Erythroblast (primary cell): ENCODE measurements at regions not wholly inside any gene's neighbourhood (a gene's known extent, or its start where the extent isn't known, plus 50 kb on each side); places are given as distances from the start of the nearest gene placed in this dataset.

Experiments used
- DNase-seq, 2 experiments: peaks; one replicate each; lab custom pipeline; 2025; lab: John Stamatoyannopoulos, UW
- GATA1 ChIP-seq: IDR thresholded peaks from 2 replicates; pipeline ENCODE4 v1.6.1; 2011; ENCODE audit warnings: low read depth, mild to moderate bottlenecking, control low read depth, low read length, moderate library complexity
- POLR2A ChIP-seq: IDR thresholded peaks from 2 replicates; pipeline ENCODE4 v1.6.1; 2011; ENCODE audit warnings: mild to moderate bottlenecking, low read length

DNA sequence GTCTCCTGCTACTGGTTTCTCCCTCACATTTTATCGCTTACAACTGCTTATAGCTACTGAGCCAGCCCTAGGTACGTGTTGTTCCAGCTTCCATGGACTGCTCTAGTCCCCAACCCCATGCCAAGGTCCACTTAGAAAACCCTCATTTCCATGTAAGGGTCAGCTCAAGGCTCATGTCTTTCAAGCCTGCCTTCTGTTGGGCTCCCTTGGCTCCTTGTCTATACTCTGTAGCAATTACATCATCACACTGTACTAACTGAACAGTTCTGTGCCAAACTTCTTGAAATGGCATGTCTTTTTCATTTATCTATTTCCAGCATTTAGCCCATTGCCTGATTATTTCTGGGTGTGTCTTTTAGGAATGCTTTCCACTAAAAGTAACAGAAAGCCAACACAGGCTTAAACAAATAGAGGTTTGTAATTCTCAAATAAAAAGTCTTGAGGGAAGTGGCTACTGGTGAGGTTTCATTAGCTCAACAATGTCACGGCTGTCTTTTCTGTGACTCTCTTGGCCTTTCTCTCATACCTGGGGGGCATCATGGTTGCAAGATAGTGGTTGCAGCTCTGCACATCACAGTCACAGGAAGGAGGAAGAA lies 317.6 kb downstream of the TPBG start:
- no peak for DNase-seq
- TF ChIP-seq POLR2A (no peak), GATA1 (no peak)

DNA sequence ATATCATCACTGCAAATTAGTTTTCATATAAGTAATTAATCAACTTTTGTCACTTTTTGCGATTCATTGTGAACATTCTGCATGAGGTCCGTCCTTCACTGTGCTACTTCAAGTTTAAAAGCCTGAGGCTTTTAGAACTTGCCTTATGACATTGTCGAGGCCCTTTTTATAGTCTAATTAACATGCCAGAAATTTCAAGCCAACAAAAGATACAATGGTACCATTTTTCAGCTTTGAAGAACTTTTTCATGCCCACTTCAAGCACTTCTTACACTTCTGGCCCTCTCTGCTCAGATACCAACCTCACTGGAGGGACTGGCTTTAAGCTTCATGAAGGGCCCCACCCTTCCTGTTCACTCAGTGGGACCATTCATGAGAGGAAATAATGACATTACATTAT lies 323.1 kb downstream of the TPBG start:
- no peak for DNase-seq
- TF ChIP-seq GATA1 (no peak), POLR2A (no peak)

- TF ChIP-seq POLR2A (no peak), GATA1 (no peak)
- no peak for DNase-seq
Measured at GRCh38 chr6:82687855-82688254, 324.2 kb downstream of the TPBG start.

- DNase-seq = no peak
- no peak for TF ChIP-seq GATA1
- no peak for TF ChIP-seq POLR2A
Measured at GRCh38 chr6:82690283-82690682, 326.7 kb downstream of the TPBG start.

DNA sequence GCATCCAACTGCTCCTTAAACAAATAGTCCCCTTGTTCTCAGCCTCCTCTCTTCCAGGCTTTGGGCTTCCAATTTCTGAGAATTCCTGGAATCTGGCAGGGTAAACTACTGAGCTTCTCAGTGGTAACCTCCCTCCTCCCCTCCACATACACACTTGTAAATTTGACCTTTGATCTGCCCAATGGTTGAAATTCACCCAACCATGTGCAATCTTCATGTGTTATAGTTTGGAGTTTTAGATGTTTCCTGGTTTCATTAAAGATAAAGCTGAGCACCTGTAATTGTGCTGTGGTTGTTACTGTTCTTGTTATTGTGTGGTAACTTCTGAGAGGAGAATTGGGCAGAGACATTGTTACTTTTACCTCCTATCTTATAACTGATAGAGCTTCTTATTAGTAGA lies 328.4 kb downstream of the TPBG start:
- TF ChIP-seq POLR2A (no peak), GATA1 (no peak)

GRCh38 chr6:82693094-82693493 lies 329.5 kb downstream of the TPBG start:
- DNase-seq = no peak
- TF ChIP-seq POLR2A (no peak), GATA1 (no peak)

More for the DNA sequence above, 328.4 kb downstream of the TPBG start:
- no peak for DNase-seq

GRCh38 chr6:82701341-82701740 lies 337.7 kb downstream of the TPBG start:
- no peak for TF ChIP-seq GATA1
- TF ChIP-seq POLR2A = no peak
- DNase-seq = no peak

- no peak for TF ChIP-seq POLR2A
- no peak for TF ChIP-seq GATA1
Measured at GRCh38 chr6:82702574-82702973, 339.0 kb downstream of the TPBG start.

DNA sequence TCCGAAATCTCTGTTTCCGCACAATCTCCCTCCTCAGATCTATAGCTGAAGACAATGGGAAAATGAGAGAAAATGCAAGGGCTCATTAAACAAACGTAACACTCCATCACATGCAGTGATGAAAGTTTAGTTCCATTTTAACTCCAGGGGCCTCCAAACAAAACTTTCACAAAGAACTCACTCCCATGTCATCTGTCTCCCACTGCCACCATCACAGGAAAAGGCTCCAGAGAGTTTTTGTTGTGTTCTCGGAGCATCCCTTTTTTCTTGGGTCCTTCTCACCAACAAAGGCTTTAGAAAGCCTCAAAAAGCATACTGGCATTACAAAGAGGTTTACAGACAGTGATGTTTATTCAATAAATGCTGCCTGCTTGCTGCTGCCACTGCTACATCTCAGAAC lies 339.6 kb downstream of the TPBG start:
- DNase-seq = no peak
- TF ChIP-seq POLR2A (no peak), GATA1 (no peak)

More at GRCh38 chr6:82702574-82702973, 339.0 kb downstream of the TPBG start:
- no peak for DNase-seq

GRCh38 chr6:82704045-82704444 lies 340.4 kb downstream of the TPBG start:
- no peak for DNase-seq
- no peak for TF ChIP-seq GATA1
- no peak for TF ChIP-seq POLR2A

DNA sequence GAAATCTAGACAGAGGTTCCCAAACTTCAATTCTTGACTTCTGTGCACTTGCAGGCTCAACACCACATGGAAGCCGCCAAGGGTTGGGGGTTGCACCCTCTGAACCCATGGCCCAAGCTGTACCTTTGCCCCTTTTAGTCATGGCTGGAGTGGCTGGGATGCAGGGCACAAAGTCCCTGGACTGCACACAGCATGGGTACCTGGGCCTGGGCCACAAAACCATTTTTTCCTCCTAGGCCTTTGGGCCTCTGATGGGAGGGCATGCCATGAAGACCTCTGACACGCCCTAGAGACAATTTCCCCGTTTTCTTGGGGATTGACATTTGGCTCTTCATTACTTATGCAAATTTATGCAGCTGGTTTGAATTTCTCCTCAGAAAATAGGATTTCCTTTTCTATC lies 342.0 kb downstream of the TPBG start:
- TF ChIP-seq GATA1 = no peak
- no peak for TF ChIP-seq POLR2A
- DNase-seq = no peak

DNA sequence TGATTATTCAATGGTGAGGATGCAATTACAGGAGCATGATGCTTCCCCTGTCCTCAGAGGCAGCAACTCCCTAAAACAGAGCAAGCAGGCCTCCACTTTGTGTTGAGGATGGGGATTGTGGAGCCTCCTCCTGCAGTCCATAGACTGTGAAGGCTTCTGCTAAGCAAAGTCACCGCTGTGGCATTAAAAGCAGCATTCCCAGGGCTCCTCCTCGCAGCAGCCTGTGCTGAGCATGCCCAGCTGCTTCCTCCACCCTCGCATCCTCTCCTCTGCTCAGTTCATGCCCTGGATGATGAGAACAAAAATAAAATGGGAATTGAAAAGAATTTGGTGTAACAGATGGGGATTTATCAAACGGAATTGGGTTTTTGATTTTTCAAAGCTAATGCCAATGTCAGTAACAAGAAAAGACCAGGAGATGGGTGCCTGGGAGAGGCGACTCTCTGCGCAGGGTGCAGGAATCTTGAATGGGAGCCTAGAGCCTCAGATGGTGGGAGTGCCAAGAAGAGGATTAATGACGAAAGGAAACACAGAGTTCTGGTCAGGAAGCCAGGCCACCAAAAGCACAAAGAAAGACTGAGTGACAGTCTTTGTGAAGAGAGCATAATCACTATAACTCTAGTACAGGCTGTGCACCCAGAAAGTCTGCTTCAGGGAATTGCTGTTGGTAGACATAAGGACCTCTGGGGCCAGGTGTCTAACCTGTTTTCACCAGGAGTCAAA lies 347.6 kb downstream of the TPBG start:
- TF ChIP-seq POLR2A = no peak
- TF ChIP-seq GATA1 = no peak

GRCh38 chr6:82711971-82712370 lies 348.4 kb downstream of the TPBG start:
- TF ChIP-seq GATA1 = no peak
- no peak for TF ChIP-seq POLR2A
- no peak for DNase-seq

More for the DNA sequence above, 347.6 kb downstream of the TPBG start:
- no peak for DNase-seq

- TF ChIP-seq GATA1 = no peak
- no peak for TF ChIP-seq POLR2A
- no peak for DNase-seq
Measured at GRCh38 chr6:82712389-82712788, 348.8 kb downstream of the TPBG start.
